ENCODE measurements at regions not wholly inside any gene's neighbourhood (a gene's known extent, or its start where the extent isn't known, plus 50 kb on each side); places are given as distances from the start of the nearest gene placed in this dataset.

DNA sequence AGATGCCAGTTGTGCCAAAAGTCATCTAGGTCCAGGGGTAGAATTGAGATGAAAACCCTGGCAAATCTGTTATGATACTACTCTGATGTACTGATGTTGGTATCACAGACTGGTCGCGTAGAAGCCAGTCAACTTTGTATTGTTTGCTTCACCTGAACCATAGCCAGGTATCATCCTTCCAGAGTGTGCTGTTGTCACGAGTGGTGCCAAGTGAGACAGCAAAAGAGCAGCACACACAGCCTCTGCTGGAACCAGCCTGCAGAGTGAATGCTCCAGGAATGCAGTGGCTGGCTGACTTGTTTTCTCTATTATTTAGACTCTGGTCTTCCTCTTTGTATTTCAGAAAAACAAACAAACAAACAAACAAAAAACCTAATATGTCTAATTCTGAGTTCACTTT is 209.5 kb upstream of the HEY2 start:
- TF ChIP-seq EZH2 (IDR thresholded peaks at IDR 0.05; ENCODE audit: borderline replicate concordance, low read depth, low read length, severe bottlenecking) (no peak), POLR2AphosphoS5 (IDR thresholded peaks at IDR 0.05; ENCODE audit: insufficient read depth, low read depth, low read length) (no peak), POLR2A (IDR thresholded peaks at IDR 0.05; ENCODE audit: low read depth, low read length) (no peak), MYC (IDR thresholded peaks at IDR 0.05; ENCODE audit: low read depth, low read length) (no peak)
- TF ChIP-seq, protein P1, sequence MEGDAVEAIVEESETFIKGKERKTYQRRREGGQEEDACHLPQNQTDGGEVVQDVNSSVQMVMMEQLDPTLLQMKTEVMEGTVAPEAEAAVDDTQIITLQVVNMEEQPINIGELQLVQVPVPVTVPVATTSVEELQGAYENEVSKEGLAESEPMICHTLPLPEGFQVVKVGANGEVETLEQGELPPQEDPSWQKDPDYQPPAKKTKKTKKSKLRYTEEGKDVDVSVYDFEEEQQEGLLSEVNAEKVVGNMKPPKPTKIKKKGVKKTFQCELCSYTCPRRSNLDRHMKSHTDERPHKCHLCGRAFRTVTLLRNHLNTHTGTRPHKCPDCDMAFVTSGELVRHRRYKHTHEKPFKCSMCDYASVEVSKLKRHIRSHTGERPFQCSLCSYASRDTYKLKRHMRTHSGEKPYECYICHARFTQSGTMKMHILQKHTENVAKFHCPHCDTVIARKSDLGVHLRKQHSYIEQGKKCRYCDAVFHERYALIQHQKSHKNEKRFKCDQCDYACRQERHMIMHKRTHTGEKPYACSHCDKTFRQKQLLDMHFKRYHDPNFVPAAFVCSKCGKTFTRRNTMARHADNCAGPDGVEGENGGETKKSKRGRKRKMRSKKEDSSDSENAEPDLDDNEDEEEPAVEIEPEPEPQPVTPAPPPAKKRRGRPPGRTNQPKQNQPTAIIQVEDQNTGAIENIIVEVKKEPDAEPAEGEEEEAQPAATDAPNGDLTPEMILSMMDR (IDR thresholded peaks at IDR 0.05; ENCODE audit: extremely low read depth in 1 of 2, insufficient read depth in 1 of 2, low read depth in 1 of 2, low read length in 2 of 2), result no peak
- TF ChIP-seq, protein P2, sequence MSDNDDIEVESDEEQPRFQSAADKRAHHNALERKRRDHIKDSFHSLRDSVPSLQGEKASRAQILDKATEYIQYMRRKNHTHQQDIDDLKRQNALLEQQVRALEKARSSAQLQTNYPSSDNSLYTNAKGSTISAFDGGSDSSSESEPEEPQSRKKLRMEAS (IDR thresholded peaks at IDR 0.05; ENCODE audit: insufficient read depth, insufficient read length), result no peak

Measured in endothelial cell of umbilical vein (primary cell).